GM12874 (cell line): ENCODE measurements at regions not wholly inside any gene's neighbourhood (a gene's known extent, or its start where the extent isn't known, plus 50 kb on each side); places are given as distances from the start of the nearest gene placed in this dataset.

Experiments used
- CTCF ChIP-seq: IDR thresholded peaks from 2 replicates; pipeline ENCODE4 v1.5.1; 2011; ENCODE audit warnings: low read depth, mild to moderate bottlenecking, control low read depth, low read length, moderate library complexity; ENCODE audit not compliant: insufficient read depth

- no peak for TF ChIP-seq CTCF
Observed at GRCh38 chr1:69451196-69451595, 116.5 kb upstream of the LRRC7 start.

GRCh38 chr1:69455718-69456117 is 112.0 kb upstream of the LRRC7 start:
- TF ChIP-seq CTCF: no peak

GRCh38 chr1:69459244-69459643 is 108.5 kb upstream of the LRRC7 start:
- no peak for TF ChIP-seq CTCF

- no peak for TF ChIP-seq CTCF
Observed at GRCh38 chr1:69475021-69475420, 92.7 kb upstream of the LRRC7 start.

- no peak for TF ChIP-seq CTCF
Observed at GRCh38 chr1:69479734-69480133, 88.0 kb upstream of the LRRC7 start.

GRCh38 chr1:69483246-69483645 is 84.5 kb upstream of the LRRC7 start:
- TF ChIP-seq CTCF: no peak

GRCh38 chr1:69485616-69486015 is 82.1 kb upstream of the LRRC7 start:
- TF ChIP-seq CTCF: no peak

- TF ChIP-seq CTCF: no peak
Observed at GRCh38 chr1:69491416-69491815, 76.3 kb upstream of the LRRC7 start.
